PFSK-1 (cell line): ENCODE measurements at regions not wholly inside any gene's neighbourhood (a gene's known extent, or its start where the extent isn't known, plus 50 kb on each side); places are given as distances from the start of the nearest gene placed in this dataset.

ENCODE experiments used
- FOXP2 ChIP-seq: optimal IDR thresholded peaks from 2 replicates; pipeline ENCODE3; 2011; ENCODE audit warnings: borderline replicate concordance, control low read depth, inconsistent platforms; ENCODE audit not compliant: insufficient read depth; ENCODE audit errors: extremely low read length, extremely low read depth
- POLR2AphosphoS5 ChIP-seq: IDR thresholded peaks from 2 replicates; pipeline ENCODE4 v1.6.1; 2012; ENCODE audit warnings: low read depth, mild to moderate bottlenecking, control low read depth, low read length, moderate library complexity
- REST ChIP-seq, 2 experiments: IDR thresholded peaks; 2 replicates each; pipeline versions ENCODE4 v1.6.1 to v1.8.0; 2011 to 2012; ENCODE audit warnings: low read depth in 2 of 2, low read length in 2 of 2, control low read depth in 1 of 2, inconsistent platforms in 1 of 2, mild to moderate bottlenecking in 1 of 2, moderate library complexity in 1 of 2; ENCODE audit not compliant: insufficient read depth in 1 of 2
- SIN3A ChIP-seq: IDR thresholded peaks from 2 replicates; pipeline ENCODE4 v1.6.1; 2012; ENCODE audit warnings: mild to moderate bottlenecking, low read length, moderate library complexity, borderline replicate concordance; ENCODE audit not compliant: insufficient read depth
- TAF1 ChIP-seq: IDR thresholded peaks from 2 replicates; pipeline ENCODE4 v1.6.1; 2012; ENCODE audit warnings: low read length, control low read depth, borderline replicate concordance; ENCODE audit not compliant: insufficient read depth

DNA sequence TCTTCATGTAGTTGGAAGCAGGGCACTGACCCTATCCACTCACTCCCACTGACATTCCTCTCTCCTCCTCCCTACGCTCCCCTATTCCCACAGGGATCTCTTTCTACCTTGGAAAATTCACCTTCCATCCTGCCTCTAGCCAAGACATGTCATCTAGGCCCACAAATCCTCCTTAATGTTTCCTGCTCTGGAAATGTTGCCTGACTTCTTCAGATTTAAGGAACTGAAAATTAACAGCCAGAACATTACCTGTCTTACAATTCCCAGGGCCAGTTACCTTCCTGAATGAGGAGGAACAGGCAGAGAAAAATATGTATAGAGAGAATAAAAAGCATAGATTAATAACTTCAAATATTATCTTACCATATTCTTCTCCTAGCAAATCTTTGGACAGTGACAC lies 147.3 kb downstream of the MRPL39 start:
- no peak for TF ChIP-seq TAF1
- no peak for TF ChIP-seq SIN3A
- TF ChIP-seq POLR2AphosphoS5, result no peak
- no peak for TF ChIP-seq FOXP2
- no peak for TF ChIP-seq REST (IDR thresholded peaks at IDR 0.05; ENCODE audit: insufficient read depth in 1 of 2, low read depth in 2 of 2, low read length in 2 of 2)

DNA sequence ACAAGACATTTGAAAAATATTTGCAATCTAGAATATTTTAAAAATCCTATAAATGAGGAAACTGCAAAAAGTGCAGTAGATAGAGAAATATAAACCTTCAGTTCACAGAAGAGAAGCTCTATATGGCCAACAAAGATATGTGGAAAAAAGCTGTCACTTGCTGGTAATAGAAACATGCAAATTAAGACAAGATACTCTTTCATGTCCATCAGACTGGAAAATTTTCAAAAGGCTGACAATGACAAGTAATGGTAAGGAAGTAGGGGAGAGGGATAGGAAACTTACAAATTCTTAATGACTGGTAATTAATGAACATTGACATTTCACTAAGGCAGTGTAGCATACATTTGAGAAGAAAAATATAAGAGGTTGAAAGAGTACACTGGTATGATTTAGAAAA lies 147.9 kb downstream of the MRPL39 start:
- TF ChIP-seq POLR2AphosphoS5 (no peak), TAF1 (no peak), SIN3A (no peak), FOXP2 (no peak), REST (IDR thresholded peaks at IDR 0.05; ENCODE audit: insufficient read depth in 1 of 2, low read depth in 2 of 2, low read length in 2 of 2) (no peak)

DNA sequence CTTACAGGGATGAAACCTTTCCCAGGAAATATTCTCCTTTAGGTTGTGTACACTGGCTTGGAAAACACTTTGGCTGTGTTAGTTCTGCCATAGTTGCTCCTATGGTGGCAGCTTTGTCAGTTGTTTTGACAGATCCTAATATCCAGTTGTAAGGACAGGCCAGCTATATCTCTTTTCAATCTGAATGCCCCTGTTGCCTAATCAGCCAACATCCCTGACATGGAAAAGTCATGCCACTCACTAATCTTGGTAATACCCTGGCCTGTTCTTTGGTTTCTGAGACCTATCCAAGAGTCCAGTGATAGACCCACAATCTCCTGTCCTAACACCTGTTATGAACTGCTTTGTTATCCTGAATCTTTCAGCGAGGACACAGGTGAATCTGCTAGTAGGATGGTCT lies 148.8 kb downstream of the MRPL39 start:
- TF ChIP-seq FOXP2, result no peak
- TF ChIP-seq TAF1, result no peak
- TF ChIP-seq REST (IDR thresholded peaks at IDR 0.05; ENCODE audit: insufficient read depth in 1 of 2, low read depth in 2 of 2, low read length in 2 of 2), result no peak
- TF ChIP-seq POLR2AphosphoS5, result no peak
- no peak for TF ChIP-seq SIN3A

DNA sequence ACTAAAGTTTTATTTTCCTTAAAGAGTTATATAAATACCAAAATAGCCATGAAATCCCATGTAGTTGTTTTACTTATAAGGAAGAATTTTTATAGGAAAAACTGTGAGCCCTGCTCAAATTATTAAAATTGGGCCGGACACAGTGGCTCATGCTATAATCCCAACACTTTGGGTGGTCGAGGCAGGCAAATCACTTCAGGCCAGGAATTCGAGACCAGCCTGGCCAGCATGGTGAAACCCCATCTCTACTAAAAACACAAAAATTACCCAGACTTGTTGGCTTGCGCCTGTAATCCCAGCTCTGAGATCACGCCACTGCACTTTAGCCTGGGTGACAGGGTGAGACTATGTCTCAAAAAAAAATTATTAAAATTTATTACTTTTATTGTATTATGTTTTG lies 149.3 kb downstream of the MRPL39 start:
- TF ChIP-seq POLR2AphosphoS5 (no peak), TAF1 (no peak), REST (IDR thresholded peaks at IDR 0.05; ENCODE audit: insufficient read depth in 1 of 2, low read depth in 2 of 2, low read length in 2 of 2) (no peak), FOXP2 (no peak), SIN3A (no peak)

GRCh38 chr21:25457411-25457810 lies 149.9 kb downstream of the MRPL39 start:
- TF ChIP-seq REST (IDR thresholded peaks at IDR 0.05; ENCODE audit: insufficient read depth in 1 of 2, low read depth in 2 of 2, low read length in 2 of 2) (no peak), TAF1 (no peak), FOXP2 (no peak), SIN3A (no peak), POLR2AphosphoS5 (no peak)
